Thyroid gland (tissue), 4 donors: ENCODE measurements at regions not wholly inside any gene's neighbourhood (a gene's known extent, or its start where the extent isn't known, plus 50 kb on each side); places are given as distances from the start of the nearest gene placed in this dataset.

ENCODE experiments used
- POLR2A ChIP-seq, 2 donors: fragments of 450-650 bp; IDR thresholded peaks; one replicate each; pipeline ENCODE4 v1.6.1; 2017; ENCODE audit warnings: antibody characterized with exemption in 2 of 2, mild to moderate bottlenecking in 2 of 2, moderate library complexity in 1 of 2
- TF ChIP-seq, protein P1 (sequence below), 6 experiments: fragments of 200-600 bp in 3 of 6; fragments of 450-650 bp in 3 of 6; sonication (generic) in 3 of 6; IDR thresholded peaks; one replicate each; pipeline ENCODE4 v1.5.1; 2016 to 2019; ENCODE audit warnings: antibody characterized with exemption in 6 of 6, mild to moderate bottlenecking in 2 of 6, inconsistent platforms in 1 of 6, moderate library complexity in 1 of 6

DNA sequence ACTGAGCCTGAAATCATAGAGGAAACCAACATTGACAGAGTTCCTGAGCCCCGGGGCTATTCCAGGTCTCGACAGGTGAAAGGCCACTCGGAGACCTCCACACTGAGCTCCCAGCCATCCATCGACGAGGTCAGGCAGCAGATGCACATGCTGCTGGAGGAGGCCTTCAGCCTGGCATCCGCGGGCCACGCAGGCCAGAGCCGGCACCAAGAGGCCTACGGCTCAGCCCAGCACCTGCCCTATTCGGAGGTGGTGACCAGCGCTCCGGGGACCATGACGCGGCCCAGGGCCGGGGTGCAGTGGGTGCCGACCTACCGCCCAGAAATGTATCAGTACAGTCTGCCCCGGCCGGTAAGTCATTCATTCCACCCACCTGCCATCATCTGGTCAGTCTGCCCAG is 54.9 kb downstream of the C11orf91 start:
- TF ChIP-seq, protein P1, sequence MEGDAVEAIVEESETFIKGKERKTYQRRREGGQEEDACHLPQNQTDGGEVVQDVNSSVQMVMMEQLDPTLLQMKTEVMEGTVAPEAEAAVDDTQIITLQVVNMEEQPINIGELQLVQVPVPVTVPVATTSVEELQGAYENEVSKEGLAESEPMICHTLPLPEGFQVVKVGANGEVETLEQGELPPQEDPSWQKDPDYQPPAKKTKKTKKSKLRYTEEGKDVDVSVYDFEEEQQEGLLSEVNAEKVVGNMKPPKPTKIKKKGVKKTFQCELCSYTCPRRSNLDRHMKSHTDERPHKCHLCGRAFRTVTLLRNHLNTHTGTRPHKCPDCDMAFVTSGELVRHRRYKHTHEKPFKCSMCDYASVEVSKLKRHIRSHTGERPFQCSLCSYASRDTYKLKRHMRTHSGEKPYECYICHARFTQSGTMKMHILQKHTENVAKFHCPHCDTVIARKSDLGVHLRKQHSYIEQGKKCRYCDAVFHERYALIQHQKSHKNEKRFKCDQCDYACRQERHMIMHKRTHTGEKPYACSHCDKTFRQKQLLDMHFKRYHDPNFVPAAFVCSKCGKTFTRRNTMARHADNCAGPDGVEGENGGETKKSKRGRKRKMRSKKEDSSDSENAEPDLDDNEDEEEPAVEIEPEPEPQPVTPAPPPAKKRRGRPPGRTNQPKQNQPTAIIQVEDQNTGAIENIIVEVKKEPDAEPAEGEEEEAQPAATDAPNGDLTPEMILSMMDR (IDR thresholded peaks at IDR 0.05) = no peak
- TF ChIP-seq POLR2A (IDR thresholded peaks at IDR 0.05) = no peak
